OCI-LY3 (cell line): ENCODE measurements at regions not wholly inside any gene's neighbourhood (a gene's known extent, or its start where the extent isn't known, plus 50 kb on each side); places are given as distances from the start of the nearest gene placed in this dataset.

Experiments used
- H2AFZ ChIP-seq: fragments of 200-600, 300-600 bp; shearing (Covaris generic); 2 replicates; pipeline ENCODE4 v1.6.0; 2014; ENCODE audit warnings: antibody characterized with exemption, low read depth, low read length
- H3K27ac ChIP-seq: fragments of 200-600, 300-600 bp; sonication (generic); 2 replicates; pipeline ENCODE4 v1.5.1; 2014; ENCODE audit warnings: mild to moderate bottlenecking, low read length, moderate library complexity, mixed read lengths
- H3K27me3 ChIP-seq: fragments of 200-600, 300-600 bp; sonication (generic); 2 replicates; pipeline ENCODE4 v1.6.1; 2014; ENCODE audit warnings: low read depth, low read length, mixed read lengths
- H3K36me3 ChIP-seq: fragments of 200-600, 300-600 bp; sonication (generic); replicated peaks from 2 replicates; pipeline ENCODE3; 2014; ENCODE audit warnings: low read depth, low read length, mixed read lengths
- H3K4me1 ChIP-seq: fragments of 300-600, 200-600 bp; sonication (generic); 2 replicates; pipeline ENCODE4 v1.6.1; 2014; ENCODE audit warnings: low read length, mixed read lengths
- H3K4me2 ChIP-seq: fragments of 200-600, 300-600 bp; sonication (generic); 2 replicates; pipeline ENCODE4 v1.6.1; 2014; ENCODE audit warnings: low read length, mixed read lengths
- H3K4me3 ChIP-seq: fragments of 300-600, 200-600 bp; sonication (generic); 2 replicates; pipeline ENCODE4 v1.5.1; 2014; ENCODE audit warnings: antibody characterized with exemption, mild to moderate bottlenecking, low read length, moderate library complexity
- H3K79me2 ChIP-seq: fragments of 300-600, 200-600 bp; shearing (Covaris generic); 2 replicates; pipeline ENCODE4 v1.6.1; 2014; ENCODE audit warnings: mild to moderate bottlenecking, low read length, mixed read lengths
- H3K9ac ChIP-seq: fragments of 300-600, 200-600 bp; shearing (Covaris generic); 2 replicates; pipeline ENCODE4 v1.6.0; 2014; ENCODE audit warnings: mild to moderate bottlenecking, low read length, moderate library complexity
- H3K9me3 ChIP-seq: fragments of 200-600, 300-600 bp; shearing (Covaris generic); 2 replicates; pipeline ENCODE4 v1.6.1; 2014; ENCODE audit warnings: low read length, mixed read lengths; ENCODE audit not compliant: insufficient read depth
- H4K20me1 ChIP-seq: fragments of 200-600, 300-600 bp; sonication (generic); 2 replicates; pipeline ENCODE4 v1.6.1; 2016; ENCODE audit warnings: low read length, mixed read lengths; ENCODE audit not compliant: insufficient read depth
- CTCF ChIP-seq: fragments of 200-600, 300-600 bp; sonication (generic); IDR thresholded peaks from 2 replicates; pipeline ENCODE4 v1.5.1; 2014; ENCODE audit warnings: antibody characterized with exemption, low read length, low read depth
- EZH2phosphoT487 ChIP-seq: fragments of 200-600 bp; shearing (Covaris generic); IDR thresholded peaks from 2 replicates; pipeline ENCODE4 v1.6.1; 2018; ENCODE audit warnings: antibody characterized with exemption, mixed run types, low read depth

GRCh38 chr15:45892182-45892581 is 257.4 kb downstream of the SQOR start:
- Histone ChIP-seq H3K27me3 (no peaks in the 10 kb centered on the region), H3K4me3 (no peak overlapping the region), H4K20me1 (no peaks in the 10 kb centered on the region), H3K27ac (no peak overlapping the region), H3K4me2 (no peak overlapping the region), H3K9me3 (no peaks in the 10 kb centered on the region), H2AFZ (no peak overlapping the region), H3K79me2 (no peaks in the 10 kb centered on the region), H3K9ac (no peak overlapping the region), H3K4me1 (no peaks in the 10 kb centered on the region), H3K36me3 (no peaks in the 10 kb centered on the region)
- no peak for TF ChIP-seq EZH2phosphoT487
- TF ChIP-seq CTCF, result no peak

- no peak overlapping the region for H2AFZ ChIP-seq
- H3K9ac ChIP-seq, result no peak overlapping the region
- H3K4me1 ChIP-seq, result no peaks in the 10 kb centered on the region
- H3K9me3 ChIP-seq, result no peaks in the 10 kb centered on the region
- no peak overlapping the region for H3K4me2 ChIP-seq
- no peak overlapping the region for H3K27ac ChIP-seq
- H3K79me2 ChIP-seq, result no peaks in the 10 kb centered on the region
- TF ChIP-seq EZH2phosphoT487, result no peak
- TF ChIP-seq CTCF, result no peak
- H3K27me3 ChIP-seq, result peaks cover 3% of the 10 kb centered on the region; the same call in 1 of the 2 replicates
- no peaks in the 10 kb centered on the region for H3K36me3 ChIP-seq
- no peaks in the 10 kb centered on the region for H4K20me1 ChIP-seq
- H3K4me3 ChIP-seq, result no peak overlapping the region
These were observed 268.5 kb downstream of the SQOR start for GRCh38 chr15:45903283-45903682.

GRCh38 chr15:45904019-45904418 is 269.2 kb downstream of the SQOR start:
- H3K4me3 ChIP-seq, result no peak overlapping the region
- H3K79me2 ChIP-seq, result no peaks in the 10 kb centered on the region
- no peaks in the 10 kb centered on the region for H4K20me1 ChIP-seq
- H3K4me1 ChIP-seq, result no peaks in the 10 kb centered on the region
- no peaks in the 10 kb centered on the region for H3K36me3 ChIP-seq
- H3K9ac ChIP-seq, result no peak overlapping the region
- TF ChIP-seq EZH2phosphoT487 (no peak), CTCF (no peak)
- no peak overlapping the region for H3K4me2 ChIP-seq
- no peak overlapping the region for H2AFZ ChIP-seq
- no peaks in the 10 kb centered on the region for H3K9me3 ChIP-seq
- no peaks in the 10 kb centered on the region for H3K27me3 ChIP-seq
- H3K27ac ChIP-seq, result no peak overlapping the region

- TF ChIP-seq EZH2phosphoT487 (no peak), CTCF (no peak)
- no peaks in the 10 kb centered on the region for H3K36me3 ChIP-seq
- H3K4me1 ChIP-seq, result no peaks in the 10 kb centered on the region
- no peak overlapping the region for H3K4me3 ChIP-seq
- no peaks in the 10 kb centered on the region for H3K79me2 ChIP-seq
- no peak overlapping the region for H3K27ac ChIP-seq
- H4K20me1 ChIP-seq, result no peaks in the 10 kb centered on the region
- no peak overlapping the region for H3K9ac ChIP-seq
- no peaks in the 10 kb centered on the region for H3K9me3 ChIP-seq
- no peaks in the 10 kb centered on the region for H3K27me3 ChIP-seq
- no peak overlapping the region for H2AFZ ChIP-seq
- no peak overlapping the region for H3K4me2 ChIP-seq
These were observed 271.4 kb downstream of the SQOR start for GRCh38 chr15:45906230-45906629.
